HG02678 (cell line): ENCODE measurements at regions not wholly inside any gene's neighbourhood (a gene's known extent, or its start where the extent isn't known, plus 50 kb on each side); places are given as distances from the start of the nearest gene placed in this dataset.
"Not testable (repeated sequence)": the region's sequence is repeated elsewhere in the genome, so short reads cannot be mapped to it uniquely, and the experiment has no call there.

Experiments
- ATAC-seq: cut with Tn5 transposase; IDR thresholded peaks from one replicate; pipeline ENCODE4 v1.9.1; 2021; ENCODE audit warnings: mild to moderate bottlenecking, moderate library complexity; ENCODE audit not compliant: unreplicated experiment

- ATAC-seq = no peak
Measured at GRCh38 chr6:97995158-97995557, 712.1 kb upstream of the MMS22L start.

GRCh38 chr6:98002678-98003077 lies 719.7 kb upstream of the MMS22L start:
- no peak for ATAC-seq

- no peak for ATAC-seq
Measured at GRCh38 chr6:98014442-98015201, 731.6 kb upstream of the MMS22L start.

DNA sequence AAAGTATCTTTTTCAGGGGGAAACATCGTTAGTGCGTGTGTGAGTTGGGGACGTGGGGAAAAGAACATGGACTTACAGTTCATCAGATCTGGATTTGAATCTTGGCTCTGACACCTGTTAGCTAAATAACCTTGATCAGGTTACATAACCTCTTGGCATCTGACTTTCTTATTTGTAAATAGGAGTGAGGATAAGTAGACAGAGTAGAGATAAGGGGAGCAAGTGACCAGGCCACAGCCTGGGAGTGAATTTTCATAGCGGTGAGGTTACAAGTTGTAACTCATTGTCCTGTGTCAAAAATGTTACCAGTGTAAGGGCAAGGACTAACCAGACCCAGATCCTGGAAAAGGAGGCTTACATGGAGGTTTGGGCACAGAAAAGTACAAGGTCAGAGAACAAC lies 733.5 kb upstream of the MMS22L start:
- no peak for ATAC-seq

GRCh38 chr6:98020222-98020621 lies 737.2 kb upstream of the MMS22L start:
- no peak for ATAC-seq

DNA sequence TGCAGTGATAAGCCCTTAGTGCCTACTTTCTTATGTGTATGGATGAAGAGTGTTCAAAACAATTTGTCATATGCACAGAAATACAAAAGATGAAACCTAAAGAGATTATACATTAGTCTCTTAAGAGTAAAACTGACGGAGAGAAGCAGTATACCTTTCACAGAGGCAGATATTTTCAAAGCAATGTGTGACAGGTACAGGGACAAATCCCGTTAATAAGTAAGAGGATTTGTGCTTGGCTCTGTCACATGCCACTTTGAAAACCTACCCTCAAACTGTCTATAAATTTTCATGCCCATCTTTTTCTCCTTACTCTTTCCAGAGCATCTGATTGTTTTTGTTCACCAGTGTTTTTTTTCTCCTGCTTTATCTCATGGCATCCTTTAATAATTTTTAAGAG lies 741.3 kb upstream of the MMS22L start:
- no peak for ATAC-seq

GRCh38 chr6:98027898-98028297 lies 744.9 kb upstream of the MMS22L start:
- no peak for ATAC-seq

DNA sequence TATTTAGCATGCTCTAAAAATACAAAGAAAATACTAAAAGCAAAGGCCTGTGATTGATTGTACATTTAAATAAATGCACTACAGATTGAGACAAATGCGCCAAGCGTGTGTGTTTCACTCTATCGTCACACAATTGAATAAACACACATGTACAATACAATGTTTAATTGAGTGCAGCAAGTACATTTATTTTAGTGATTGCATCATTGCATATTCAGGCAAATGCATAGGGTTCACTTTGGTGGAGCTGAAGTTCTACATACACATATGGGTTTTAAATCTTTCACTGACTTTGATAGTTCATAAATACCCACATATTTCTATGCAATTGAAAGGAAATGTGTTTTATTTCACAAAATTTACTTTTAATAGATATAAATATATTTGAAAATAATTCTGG lies 750.6 kb upstream of the MMS22L start:
- ATAC-seq = no peak

GRCh38 chr6:98036344-98036923 lies 753.4 kb upstream of the MMS22L start:
- no peak for ATAC-seq

DNA sequence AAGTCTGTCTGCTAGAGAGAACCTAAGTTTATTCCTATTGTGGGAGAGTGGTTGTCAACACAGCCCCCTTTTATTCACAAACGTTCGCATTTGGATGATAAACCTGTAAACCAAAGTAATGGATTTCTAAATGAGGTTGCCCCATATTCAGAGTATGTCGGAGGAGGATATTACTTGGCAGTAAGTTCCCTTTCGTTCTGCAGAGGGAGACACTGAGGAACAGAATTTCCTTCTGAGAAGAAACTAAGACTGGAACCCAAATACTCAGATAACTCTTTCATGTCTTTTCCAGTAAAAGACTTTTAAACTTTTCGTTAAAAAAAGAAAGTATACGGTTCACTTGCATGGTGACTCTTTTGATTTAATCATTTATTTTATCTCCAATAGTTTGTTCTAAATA lies 754.6 kb upstream of the MMS22L start:
- no peak for ATAC-seq

- no peak for ATAC-seq
Measured at GRCh38 chr6:98039443-98039842, 756.4 kb upstream of the MMS22L start.

DNA sequence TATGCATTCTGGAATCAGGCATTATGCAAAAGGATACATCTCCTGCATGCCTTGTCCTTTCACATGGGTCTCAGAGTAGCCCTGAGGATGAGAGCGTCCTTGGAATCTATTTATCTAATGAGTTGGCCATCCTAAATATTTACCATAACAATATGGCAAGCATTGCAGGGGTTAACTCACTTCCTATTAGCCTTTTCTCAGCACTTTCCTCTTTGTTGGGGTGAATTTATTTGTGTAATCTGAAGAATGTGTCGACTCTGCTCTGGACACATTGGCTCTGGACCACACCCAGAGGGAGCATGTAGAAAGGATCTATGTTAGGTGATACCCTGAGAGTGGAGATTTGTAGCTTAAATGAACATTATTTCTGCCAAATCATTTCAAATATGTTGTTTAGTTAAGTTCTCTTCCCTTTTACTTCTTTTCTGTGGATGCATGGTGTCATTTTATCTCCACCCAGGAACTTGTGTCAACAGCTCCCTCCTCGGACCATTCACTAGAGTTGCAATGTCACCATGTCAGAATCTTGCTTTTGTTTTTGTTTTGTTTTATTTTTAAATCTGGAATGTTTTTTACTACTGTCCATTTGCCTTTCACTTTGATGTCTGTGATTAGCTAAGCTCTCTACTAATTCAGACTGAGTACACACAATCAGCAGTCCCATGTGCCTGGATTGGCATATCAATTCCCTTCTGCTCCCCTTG lies 757.0 kb upstream of the MMS22L start:
- no peak for ATAC-seq

- ATAC-seq = no peak
Measured at GRCh38 chr6:98041056-98041455, 758.0 kb upstream of the MMS22L start.

- ATAC-seq = no peak
Measured at GRCh38 chr6:98041921-98042320, 758.9 kb upstream of the MMS22L start.

DNA sequence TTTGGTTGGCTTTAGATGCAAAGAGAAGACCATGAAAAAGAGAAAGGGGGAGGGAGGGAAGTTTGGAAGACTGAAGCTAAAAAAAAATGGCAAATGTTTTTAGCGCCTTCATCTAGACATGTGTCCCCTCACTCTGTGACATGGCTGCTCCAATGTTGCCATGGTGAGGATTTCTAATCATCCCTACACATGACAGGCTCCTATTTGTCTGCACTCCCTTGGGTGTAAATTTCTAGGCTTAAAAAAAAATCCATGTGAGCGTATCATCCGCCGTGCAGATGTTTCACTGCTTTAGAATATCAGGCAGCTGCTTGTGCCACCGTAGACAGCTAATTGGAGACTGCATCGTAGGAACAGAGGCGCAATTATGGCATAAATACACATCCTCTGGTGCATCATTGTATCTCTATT lies 761.1 kb upstream of the MMS22L start:
- no peak for ATAC-seq

DNA sequence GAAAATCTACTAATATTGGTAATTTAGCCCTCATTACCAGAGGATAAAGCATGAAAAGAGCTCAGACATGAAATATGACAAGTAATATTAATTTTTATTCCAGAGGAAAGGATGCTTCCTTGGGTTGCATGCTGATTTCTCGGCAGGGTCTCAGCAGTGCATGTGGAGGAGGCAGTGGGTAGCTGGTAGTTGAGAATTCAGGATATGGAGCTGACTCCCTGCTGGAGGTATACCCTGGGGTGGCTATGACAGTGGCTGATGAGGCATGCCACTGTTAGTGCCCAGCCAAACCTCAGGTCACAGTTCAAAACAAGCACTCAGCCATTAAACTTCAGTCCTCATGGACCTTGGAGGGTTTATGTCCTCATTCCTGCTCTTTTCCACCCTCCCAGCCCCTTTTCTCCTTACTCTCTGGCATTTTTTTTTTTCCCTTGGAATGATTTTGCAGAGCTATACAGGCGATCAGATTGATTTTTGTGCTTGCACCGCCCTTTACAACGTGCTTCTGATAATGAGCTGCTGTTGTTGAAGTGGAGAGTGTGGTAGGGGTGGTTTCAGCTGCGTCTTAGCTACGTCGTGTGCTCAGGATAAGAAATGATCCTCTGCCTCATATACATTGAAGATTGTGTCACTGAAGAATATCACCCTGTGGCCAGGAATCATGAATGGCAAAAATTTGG lies 761.9 kb upstream of the MMS22L start:
- ATAC-seq = no peak

DNA sequence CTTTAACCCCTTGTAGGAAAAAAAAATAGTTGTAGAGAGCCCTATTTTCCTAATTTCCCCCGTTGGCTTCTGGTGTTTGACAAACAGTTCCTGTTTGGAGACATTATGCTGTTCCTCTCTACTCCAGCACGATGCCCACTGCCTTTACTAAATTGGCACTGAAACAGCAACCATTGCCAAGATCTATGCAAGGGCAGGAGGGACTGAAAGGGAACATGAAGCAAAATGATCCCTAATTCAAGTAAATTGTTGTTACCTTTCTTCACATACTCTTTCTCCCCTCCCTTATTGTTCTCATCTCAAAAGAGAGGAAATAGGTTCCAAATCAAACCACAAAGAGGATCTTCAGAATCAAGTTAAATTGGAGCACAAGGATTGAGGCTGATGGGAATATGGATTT lies 764.1 kb upstream of the MMS22L start:
- no peak for ATAC-seq

DNA sequence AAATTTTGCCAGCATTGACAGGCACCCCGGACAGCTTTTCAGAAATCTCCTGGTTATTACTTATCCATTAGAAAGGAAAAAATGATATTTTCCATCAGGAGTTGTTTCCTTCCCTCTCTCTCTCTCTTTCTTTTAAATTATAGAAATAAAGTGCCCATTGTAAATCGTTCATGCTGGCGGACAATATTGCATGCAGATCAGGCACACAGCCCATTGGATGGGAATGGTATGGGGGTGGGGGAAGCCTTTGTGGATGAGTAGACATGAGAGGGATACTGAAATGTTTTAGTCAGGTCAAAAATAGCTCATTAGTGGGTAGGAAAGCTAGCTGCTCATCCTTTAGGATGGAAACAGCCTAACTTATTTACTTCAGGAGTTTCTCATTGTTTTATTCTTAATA lies 764.9 kb upstream of the MMS22L start:
- no peak for ATAC-seq

DNA sequence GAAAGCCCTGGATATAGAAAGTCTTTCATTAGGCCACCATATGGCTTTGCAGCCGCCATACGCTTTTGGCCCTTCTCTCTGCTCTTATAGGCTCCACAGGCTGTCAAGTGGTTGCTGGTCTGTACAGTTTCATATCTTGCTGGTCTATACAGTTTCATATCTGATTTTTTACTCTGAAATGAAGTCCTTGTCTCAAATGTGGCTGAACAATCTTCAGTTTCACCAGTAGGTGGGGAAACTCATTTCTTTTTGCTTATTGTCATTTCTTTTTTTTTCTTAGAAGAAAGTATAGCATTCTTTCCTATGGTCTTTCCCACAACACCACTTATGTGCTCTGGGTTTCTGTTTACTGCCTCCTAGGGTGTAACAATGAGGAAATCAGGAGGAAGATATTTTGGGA lies 771.4 kb upstream of the MMS22L start:
- ATAC-seq = no peak

DNA sequence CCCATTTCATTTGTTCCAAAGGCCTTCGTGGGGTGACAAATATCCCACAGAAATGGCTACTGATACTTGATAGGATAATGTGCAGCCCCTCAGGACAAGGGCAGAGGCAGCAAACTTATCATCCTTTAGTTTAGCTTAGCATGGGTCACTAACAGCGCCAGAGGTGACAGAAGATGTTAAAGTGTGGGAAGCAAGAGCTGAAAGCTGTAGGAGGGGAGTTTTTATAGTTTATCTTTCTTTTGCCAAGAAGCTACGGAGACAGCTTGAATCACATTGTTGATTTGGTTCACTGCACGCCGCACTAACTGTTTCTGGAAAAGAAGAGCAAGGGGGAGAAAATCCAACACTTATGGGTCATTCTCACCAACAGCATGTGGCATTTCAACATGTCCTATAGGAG lies 773.9 kb upstream of the MMS22L start:
- no peak for ATAC-seq

DNA sequence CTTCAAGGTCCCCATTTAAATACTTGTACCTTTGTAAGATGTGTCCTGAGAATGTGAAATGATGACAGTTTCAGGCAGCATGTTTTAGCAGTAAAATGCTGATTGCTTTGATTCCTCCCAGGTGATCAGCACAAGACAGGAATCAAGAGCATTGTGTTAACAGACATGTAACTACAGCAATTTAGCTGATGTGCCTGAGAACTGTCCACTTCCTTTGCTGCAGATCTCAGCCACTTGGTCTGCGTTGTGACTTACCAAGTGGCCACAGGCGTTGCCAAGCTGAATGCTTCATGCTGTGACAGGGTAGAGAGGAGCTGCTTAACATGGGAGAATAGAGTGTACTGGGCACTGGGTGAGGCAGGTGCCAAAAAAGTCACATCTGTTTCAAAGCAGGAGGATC lies 767.0 kb upstream of the POU3F2 start:
- ATAC-seq = no peak

DNA sequence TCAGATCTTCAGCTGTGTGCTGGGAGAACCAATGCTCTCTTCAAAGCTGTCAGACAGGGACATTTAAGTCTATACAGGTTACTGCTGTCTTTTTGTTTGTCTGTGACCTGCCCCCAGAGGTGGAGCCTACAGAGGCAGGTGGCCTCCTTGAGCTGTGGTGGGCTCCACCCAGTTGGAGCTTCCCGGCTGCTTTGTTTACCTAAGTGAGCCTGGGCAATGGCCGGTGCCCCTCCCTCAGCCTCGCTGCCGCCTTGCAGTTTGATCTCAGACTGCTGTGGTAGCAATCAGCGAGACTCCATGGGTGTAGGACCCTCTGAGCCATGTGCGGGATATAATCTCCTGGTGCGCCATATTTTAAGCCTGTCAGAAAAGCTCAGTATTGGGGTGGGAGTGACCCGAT lies 745.8 kb upstream of the POU3F2 start:
- ATAC-seq = not testable (repeated sequence)
